ENCODE measurements at regions not wholly inside any gene's neighbourhood (a gene's known extent, or its start where the extent isn't known, plus 50 kb on each side); places are given as distances from the start of the nearest gene placed in this dataset.

DNA sequence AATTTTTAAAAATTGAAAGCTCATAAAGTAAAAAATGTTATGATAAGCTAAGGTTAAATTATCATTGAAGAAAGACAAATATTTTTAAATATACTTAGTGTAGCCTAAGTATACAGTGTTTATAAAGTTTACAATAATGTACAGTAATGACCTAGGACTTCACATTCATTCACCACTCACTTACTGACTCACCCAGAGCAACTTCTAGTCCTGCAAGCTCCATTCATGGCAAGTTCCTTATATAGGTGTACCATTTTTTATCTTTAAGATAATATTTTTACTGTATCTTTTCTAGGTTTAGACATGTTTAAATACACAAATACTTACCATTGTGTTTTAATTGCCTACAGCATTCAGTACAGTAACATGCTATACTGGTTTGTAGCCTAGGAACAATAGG is 112.3 kb upstream of the RADX start:
- DNase-seq = no peak
- TF ChIP-seq GATA1 (IDR thresholded peaks at IDR 0.05; ENCODE audit: low read depth, low read length) (no peak), POLR2A (IDR thresholded peaks at IDR 0.05; ENCODE audit: low read length) (no peak)

DNA sequence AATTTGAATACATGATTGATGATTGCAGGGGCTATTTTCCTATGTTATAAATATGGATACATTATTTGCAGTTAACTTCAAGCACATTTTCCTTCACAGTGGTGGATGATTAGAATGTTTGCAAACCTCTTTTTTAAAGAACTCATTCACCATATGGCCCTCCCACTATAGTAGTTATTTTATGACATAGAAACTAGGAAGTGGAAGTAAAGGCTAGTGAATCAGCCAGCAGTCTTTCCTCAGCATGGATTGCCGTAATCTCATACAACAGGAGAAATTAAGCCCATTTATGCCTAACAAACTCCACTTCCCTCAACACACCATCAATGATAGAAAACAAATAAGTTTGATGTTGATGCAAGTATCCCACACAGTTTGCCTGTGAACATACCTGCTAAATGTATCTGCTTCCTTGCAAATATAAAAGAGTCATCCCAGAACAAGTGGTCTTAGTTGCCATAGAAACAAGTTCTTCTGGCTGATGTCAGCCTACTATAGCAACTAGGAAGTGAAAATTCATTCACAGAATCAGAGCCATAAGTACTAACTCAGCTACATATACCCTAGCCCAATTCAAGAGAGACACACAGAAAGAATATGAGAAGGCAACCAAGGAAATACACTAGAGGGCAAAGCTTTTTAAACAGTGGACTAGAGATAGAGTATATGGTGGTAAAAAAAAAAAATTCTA is 100.9 kb upstream of the RADX start:
- no peak for DNase-seq
- no peak for TF ChIP-seq GATA1 (IDR thresholded peaks at IDR 0.05; ENCODE audit: low read depth, low read length)
- TF ChIP-seq POLR2A (IDR thresholded peaks at IDR 0.05; ENCODE audit: low read length) = no peak

Data from erythroblast (primary cell).